Activated naive CD4-positive, alpha-beta T cell treated with Interleukin-2 at 50 U/mL for 16 hours (primary cell): ENCODE measurements at regions not wholly inside any gene's neighbourhood (a gene's known extent, or its start where the extent isn't known, plus 50 kb on each side); places are given as distances from the start of the nearest gene placed in this dataset.
"Not testable (repeated sequence)": the region's sequence is repeated elsewhere in the genome, so short reads cannot be mapped to it uniquely, and the experiment has no call there.

Source experiments
- DNase-seq: peaks from one replicate; pipeline ENCODE4 v3.0.0-alpha.2; 2020

DNA sequence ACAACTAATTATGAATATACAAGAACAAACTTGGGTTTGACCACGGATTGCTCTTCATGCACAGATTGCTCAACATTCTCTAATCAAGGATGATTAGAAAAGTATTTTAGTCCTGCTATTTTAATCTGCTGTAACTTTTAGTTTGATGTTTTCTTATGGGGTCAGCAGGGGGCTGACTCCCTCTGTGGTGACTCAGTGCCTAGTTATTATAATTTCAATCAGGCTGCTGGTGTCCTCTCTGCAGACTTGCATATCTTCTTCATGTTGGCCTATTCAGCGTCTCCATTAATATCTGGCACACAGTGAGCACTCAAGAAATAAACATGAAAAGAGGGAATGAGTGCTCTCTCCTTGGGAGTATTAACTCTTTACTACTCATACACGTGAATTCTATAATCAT, 223.8 kb upstream of the DDI1 start:
- DNase-seq: no peak

DNA sequence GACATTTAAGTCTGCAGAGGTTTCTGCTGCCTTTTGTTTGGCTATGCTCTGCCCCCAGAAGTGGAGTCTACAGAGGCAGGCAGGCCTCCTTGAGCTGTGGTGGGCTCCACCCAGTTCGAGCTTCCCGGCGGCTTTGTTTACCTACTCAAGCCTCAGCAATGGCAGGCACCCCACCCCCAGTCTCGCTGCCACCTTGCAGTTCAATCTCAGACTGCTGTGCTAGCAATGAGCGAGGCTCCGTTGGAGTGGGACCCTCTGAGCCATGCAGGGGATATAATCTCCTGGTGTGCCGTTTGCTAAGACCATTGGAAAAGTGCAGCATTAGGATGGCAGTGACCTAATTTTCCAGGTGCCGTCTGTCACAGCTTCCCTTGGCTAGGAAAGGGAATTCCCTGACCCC, 216.1 kb upstream of the DDI1 start:
- DNase-seq: not testable (repeated sequence)

- no peak for DNase-seq
Observed at GRCh38 chr11:103824116-103824515, 212.3 kb upstream of the DDI1 start.

- DNase-seq: no peak
Observed at GRCh38 chr11:103825469-103825868, 211.0 kb upstream of the DDI1 start.

DNA sequence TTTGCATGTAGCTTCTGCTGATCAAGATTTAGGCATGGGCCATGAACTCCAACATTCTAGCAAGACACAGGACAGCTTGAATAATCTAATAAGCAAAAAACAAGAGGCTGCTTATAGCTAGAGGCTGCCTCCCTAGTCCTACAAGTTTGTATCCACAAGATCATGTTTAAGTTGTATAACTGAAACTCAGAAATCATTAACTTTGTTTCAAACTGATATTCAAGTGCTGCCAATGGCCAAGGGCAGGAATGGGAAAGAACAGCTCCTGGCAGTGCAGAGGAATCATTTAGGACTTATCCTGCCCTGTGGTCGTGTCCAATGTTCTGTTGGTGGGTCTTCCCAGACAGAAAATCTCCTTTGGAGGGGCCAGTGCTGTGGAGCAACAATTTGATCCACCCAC, 209.6 kb upstream of the DDI1 start:
- no peak for DNase-seq

DNA sequence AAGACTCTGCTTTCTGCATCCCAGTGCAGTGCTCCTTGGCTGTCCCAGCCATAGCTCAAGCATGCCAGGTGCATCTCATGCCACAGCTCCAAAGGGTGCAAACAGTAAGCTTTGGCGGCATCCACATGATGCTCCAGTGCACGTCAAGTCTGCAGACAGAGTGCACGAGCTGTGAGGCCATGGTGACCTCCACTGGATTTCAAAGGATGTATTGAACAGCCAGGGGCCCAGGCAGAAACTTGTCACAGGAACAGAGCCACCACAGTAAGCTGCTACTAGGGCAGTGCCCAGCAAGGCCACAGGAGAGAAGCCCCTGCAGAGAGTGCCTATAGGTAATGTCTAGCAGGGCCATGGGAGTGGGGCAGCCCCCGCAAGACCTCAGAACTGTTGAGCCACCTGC, 206.8 kb upstream of the DDI1 start:
- DNase-seq: no peak

GRCh38 chr11:103830205-103830604, 206.2 kb upstream of the DDI1 start:
- DNase-seq: no peak

GRCh38 chr11:103832762-103833161, 203.7 kb upstream of the DDI1 start:
- DNase-seq: no peak

GRCh38 chr11:103842191-103842590, 194.2 kb upstream of the DDI1 start:
- no peak for DNase-seq

- DNase-seq: no peak
Observed at GRCh38 chr11:103842795-103843194, 193.6 kb upstream of the DDI1 start.

GRCh38 chr11:103844327-103845215, 191.9 kb upstream of the DDI1 start:
- DNase-seq: no peak

DNA sequence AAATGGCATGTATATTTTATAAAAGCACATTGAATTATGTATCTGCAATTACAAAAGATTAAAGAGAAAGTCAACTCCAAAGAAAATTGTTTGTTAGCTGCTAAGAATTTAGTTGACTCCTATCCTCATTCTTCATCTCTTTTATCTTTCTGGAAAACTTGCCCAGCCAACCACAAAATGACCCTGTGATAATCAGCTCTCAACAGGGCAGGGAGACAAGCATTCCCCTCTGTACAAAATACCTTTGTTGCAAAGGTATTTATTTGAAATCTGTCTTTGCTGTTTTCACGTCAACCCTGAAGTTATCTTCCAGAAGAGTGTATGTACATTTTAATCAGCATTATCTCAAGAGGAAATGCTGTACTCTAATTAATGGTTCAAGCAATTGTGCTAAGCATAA, 191.1 kb upstream of the DDI1 start:
- DNase-seq: no peak

DNA sequence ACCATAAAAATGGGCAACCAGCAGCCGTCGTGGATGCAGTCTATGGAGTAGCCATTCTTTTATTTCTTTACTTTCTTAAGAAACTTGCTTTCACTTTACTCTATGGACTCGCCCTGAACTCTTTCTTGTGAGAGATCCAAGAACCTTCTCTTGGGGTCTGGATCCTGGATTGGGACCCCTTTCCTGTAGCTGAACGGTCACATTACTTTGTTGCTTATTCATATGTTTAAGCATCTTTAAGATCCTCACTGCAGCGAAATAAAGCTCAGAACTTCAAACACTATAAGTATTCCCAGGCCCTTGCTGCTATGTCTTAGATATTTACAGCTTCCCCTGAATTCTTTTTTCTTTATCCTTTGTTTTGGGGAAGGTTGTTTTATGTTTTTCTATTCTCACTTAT, 187.8 kb upstream of the DDI1 start:
- no peak for DNase-seq

DNA sequence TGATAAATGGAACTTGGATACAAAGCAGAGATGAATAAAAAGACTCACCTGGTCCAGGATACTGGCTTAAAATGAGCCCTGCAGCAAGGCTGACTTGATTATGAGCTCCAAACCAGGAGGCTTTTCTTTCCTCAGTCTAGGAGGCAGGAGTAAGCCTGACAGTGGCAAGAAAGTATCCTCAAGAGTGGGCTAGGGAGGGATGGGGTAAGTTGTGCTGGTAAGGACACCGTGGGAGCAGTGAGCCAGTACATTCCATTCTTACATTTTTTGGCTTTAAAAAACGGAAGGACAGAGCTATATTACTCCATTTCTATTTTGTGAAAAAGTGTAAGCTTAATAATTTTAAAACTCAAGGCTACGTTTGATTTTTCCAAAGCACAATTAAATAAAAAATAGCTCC, 187.1 kb upstream of the DDI1 start:
- no peak for DNase-seq

- no peak for DNase-seq
Observed at GRCh38 chr11:103850419-103851165, 185.8 kb upstream of the DDI1 start.

GRCh38 chr11:103851166-103851651, 185.2 kb upstream of the DDI1 start:
- no peak for DNase-seq
